ENCODE measurements at regions not wholly inside any gene's neighbourhood (a gene's known extent, or its start where the extent isn't known, plus 50 kb on each side); places are given as distances from the start of the nearest gene placed in this dataset.

GRCh38 chr3:22795917-22796316, 407.2 kb upstream of the UBE2E2 start:
- TF ChIP-seq CEBPB (tag; IDR thresholded peaks at IDR 0.05) (no peak), CHD1 (IDR thresholded peaks at IDR 0.05; ENCODE audit: low read length) (no peak), WHSC1 (IDR thresholded peaks at IDR 0.05; ENCODE audit: low read length) (no peak)
